ENCODE measurements at regions not wholly inside any gene's neighbourhood (a gene's known extent, or its start where the extent isn't known, plus 50 kb on each side); places are given as distances from the start of the nearest gene placed in this dataset.

DNA sequence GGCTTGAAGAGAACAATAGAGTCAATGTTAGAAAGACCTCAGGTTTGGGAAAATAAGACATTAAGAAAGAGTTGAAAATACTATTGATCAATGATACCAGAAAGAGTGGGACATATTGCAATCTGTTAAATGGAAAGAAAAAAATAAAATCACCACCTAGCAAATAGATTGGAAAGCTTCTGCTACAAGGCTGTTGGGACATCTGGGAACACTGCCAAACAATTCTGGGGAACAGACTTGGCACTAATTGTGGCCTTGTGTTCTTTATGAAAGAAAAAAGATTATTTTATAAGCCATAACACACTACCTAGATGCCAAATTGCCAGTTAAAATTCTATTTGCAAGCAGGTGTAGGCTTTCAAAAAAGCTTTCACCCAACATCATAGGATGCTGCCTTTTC is 137.8 kb downstream of the TSEN15 start:
- TF ChIP-seq, protein P1, sequence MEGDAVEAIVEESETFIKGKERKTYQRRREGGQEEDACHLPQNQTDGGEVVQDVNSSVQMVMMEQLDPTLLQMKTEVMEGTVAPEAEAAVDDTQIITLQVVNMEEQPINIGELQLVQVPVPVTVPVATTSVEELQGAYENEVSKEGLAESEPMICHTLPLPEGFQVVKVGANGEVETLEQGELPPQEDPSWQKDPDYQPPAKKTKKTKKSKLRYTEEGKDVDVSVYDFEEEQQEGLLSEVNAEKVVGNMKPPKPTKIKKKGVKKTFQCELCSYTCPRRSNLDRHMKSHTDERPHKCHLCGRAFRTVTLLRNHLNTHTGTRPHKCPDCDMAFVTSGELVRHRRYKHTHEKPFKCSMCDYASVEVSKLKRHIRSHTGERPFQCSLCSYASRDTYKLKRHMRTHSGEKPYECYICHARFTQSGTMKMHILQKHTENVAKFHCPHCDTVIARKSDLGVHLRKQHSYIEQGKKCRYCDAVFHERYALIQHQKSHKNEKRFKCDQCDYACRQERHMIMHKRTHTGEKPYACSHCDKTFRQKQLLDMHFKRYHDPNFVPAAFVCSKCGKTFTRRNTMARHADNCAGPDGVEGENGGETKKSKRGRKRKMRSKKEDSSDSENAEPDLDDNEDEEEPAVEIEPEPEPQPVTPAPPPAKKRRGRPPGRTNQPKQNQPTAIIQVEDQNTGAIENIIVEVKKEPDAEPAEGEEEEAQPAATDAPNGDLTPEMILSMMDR (conservative IDR thresholded peaks at IDR 0.05) = no peak
- TF ChIP-seq EZH2 (IDR thresholded peaks at IDR 0.05; ENCODE audit: low read depth) = no peak
